HS-27A (cell line): ENCODE measurements at regions not wholly inside any gene's neighbourhood (a gene's known extent, or its start where the extent isn't known, plus 50 kb on each side); places are given as distances from the start of the nearest gene placed in this dataset.

Experiments used
- DNase-seq: peaks from one replicate; pipeline ENCODE4 v3.0.0-alpha.2; 2012; ENCODE audit warnings: low read depth, missing footprints

DNA sequence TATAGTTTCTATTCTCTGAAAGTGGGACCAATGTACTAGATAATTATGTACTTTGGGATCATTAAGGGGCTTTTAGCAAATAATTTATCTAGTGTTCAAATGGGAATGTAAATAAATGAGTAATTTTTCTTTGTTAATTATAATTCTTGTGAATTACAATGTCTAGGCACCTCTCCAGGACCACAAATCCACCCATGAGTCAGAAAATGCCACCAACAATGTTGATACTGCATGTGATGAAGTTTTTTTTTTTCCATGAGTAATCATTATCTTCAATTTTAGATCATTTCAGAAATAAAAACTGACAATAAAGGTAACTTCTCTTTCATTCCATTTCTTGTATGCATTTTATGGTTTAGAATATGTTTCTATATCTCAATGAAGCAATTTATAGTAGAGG lies 470.3 kb downstream of the VRK1 start:
- DNase-seq, result no peak

DNA sequence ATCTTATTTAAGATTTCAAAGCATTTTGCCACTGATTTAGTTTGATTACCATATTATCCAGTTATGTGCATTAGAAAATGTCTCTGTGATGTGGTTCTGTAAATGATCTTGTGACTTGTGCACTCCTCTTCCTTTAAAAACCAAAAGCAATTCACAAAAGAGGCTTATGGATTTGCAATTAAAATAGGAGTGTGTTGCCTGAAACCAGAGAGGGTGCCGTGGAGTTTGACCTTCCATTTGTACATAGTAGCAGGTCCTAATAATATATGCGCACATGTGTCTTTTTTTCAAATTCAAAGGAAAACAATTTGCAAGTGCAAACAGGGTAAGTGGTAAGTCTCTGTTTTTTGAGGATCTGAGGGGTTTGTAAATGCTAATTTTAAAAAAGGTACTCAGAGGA lies 470.9 kb downstream of the VRK1 start:
- no peak for DNase-seq

DNA sequence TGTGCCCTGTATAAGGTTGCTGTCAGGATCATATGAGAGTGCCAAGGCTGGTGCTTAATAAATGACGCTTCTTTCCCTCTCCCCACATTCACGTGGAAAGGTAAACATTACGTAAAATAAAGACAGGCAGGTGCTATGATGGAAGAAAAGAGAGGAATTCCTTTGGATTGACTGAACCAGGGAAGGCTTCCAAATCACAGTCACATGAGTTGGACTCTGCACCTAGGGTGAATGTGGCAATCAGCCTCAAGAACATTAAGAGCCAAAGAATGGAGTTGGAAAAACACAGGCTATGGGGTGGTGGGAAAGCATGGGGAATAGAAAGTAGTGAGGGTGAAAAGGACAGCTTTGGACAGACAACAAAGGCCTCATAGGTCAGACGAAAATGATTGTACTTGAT lies 473.1 kb downstream of the VRK1 start:
- DNase-seq, result no peak

DNA sequence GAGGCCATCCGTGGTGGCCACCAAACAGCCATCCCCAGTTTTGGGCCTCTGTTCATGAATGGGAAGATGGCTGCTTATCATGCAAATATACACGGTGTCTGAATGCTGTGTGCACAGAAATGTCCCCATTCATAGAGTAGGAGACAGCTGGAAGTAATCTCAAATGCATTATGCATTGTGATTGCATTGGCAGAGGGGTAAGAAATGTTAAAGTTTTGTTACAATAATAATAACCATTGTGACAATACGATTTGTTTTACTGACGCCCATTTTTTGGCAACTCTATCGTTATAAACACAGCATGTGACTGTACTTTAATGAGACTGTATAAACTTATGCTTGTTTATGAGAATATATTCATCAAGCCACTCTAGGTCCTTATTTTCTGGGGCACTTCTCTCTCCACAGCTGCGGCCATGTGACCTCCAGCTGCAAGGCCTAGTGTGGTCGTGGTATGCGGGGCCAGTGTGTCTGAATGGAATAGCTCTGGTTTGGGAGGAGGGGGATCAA lies 474.3 kb downstream of the VRK1 start:
- no peak for DNase-seq

DNA sequence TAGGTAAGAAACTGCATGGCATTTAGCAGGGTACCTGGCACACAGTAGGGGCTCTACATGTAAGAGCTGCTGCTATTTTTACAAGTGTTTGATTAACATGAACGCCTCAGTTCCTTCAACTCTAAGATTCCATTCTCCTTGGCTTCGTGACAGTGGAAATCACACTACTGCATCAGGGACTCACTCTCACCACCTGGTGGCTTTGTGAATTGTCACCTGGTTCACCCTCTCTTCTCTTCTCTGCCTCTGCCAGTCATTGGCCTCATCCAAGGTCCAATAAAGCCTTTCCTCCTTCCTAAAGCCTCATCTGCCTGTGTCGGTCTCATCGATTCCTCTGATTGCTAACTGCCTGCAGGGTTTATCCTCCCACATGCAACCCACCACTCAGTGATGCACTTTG lies 476.4 kb downstream of the VRK1 start:
- DNase-seq, result no peak

DNA sequence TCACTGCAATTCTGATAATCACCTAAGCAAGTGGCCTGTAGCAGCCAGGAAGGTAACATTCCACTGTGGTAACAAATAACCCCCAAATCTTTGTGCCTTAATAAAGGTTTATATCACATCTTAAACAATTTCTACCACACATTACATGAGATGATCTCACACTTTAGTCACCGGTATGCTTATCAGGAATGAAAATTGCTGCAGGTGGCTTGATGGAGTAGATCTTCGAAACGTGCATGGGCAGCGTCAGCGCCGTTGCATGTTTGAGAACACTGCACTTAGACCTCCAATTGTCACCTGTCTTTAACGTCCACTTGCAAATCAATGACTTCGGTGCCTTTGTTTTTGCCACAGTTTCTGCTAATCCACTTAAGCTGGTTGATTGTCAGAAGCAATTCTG lies 477.4 kb downstream of the VRK1 start:
- DNase-seq, result no peak

DNA sequence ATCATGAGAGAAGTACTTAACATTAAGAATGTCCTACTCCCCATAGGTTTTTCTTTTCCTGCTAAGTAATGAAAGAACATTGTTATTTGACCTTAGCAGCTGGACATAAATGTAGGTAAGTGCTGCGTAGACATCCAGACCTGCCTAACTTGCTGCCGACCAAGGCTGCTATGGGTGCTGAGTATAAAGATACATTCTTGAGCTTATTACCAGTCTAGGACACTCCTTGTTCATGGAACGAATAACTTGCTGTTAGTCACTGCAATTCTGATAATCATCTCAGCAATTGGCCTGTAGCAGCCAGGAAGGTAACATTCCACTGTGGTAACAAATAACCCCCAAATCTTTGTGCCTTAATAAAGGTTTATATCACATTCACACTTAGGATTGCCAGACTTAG lies 478.1 kb downstream of the VRK1 start:
- no peak for DNase-seq

DNA sequence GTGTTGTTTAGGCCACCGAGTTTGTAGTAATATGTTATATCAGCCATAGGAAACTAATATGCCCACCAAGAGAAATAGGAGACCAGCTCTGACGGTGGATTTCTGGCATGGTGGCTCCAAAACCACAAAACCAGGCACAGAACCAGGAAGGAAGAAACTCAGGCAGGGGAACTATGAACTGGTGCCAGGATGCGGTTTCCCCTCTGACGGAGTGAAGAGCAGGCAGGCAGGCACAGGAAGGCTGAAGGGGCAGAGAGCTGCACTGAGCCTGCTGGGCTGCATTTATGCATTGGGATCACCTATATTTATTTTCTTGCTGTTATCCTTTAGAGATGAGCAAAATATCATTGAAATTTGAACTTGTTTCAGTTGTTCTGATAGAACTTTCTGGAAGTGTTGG lies 479.4 kb downstream of the VRK1 start:
- DNase-seq, result no peak

DNA sequence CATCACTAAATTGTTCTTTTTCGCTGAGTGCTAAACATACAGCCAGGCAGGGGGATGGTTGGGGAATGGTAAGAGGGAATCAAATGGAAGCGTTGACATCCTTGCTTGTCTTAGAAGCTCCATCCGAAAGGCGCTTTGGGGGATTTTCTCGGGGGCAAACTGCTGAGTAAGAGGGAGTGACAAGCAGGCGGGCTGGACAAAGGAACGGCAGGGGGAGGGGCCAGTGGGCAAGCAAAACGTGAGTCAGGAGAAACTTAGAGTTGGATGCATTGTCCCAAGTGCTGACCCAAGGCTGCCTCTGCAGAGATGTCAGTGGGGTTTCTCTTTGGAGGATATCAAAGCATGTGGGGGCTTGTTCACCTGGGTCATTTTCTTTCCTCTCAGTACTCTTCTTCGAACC lies 480.5 kb downstream of the VRK1 start:
- DNase-seq, result no peak

DNA sequence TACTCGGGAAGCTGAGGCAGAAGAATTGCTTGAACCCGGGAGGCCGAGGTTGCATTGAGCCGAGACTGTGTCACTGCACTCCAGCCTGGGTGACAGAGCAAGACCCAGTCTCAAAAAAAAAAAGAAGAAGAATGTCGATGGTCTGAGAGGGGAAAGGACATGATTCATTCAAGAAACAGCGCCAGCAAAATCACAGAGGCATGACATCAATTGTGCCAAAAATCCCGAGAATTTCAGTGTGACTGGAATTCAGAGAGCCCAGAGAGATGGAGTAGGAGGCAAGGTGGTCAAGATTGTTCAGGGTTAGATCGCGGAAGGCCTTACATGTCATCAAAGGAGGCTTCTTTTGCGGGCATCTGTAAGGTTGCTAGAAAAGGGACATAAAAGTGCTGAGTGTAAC lies 483.3 kb downstream of the VRK1 start:
- no peak for DNase-seq

DNA sequence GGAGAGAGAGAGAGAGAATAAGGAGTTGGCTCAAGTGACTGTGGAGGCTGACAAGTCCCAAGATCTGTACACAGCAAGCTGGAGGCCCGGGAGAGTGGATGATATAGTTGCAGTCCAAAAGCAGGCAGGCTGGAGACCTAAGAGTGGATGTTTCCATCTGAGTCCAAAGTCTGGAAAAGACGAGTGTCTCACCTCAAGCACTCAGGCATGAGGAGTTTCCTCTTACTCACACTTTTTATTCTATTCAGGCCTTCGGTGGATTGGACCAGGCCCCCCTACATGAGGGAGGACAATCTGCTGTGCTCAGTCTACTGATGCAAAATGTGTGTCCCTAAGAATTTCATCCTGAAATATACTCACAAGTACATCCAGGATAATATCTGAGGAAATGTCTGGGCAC lies 484.6 kb downstream of the VRK1 start:
- no peak for DNase-seq

DNA sequence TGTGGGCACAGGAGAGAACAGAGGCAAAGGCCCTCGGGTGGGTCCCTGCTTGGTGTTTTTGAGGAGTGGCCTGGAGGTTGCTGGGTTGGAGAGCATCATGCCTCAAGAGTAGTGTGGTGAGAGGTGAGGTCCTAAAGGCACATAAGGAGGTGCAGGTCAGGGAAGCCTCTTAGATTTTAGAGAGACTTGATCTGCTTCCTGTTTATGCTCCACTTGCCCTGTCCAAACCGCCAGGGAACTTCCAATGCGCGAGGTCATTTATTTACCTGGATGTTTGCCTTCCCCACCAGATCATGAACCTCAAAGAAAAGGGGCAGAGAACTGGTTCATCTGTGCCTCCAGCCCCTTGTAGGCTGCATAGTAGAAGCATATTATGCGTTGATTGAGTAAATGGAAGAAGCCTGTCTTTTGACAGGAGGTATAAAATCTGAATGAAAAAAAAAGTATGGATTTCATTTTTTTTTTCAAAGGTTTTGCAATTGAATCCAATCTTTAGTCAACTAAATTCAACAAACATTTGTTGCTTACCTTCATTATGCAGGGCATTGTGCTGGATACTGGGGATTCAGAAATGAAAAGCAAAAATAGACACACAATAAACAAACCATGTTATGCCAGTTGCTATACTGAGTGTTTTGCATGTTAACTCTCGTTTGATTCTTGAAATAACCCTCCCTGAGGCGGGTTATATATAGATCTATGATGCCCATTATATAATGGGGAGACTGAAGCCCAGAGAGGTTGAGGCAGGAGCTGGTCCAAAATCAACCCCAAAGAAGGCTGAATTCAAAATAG lies 485.2 kb downstream of the VRK1 start:
- no peak for DNase-seq

DNA sequence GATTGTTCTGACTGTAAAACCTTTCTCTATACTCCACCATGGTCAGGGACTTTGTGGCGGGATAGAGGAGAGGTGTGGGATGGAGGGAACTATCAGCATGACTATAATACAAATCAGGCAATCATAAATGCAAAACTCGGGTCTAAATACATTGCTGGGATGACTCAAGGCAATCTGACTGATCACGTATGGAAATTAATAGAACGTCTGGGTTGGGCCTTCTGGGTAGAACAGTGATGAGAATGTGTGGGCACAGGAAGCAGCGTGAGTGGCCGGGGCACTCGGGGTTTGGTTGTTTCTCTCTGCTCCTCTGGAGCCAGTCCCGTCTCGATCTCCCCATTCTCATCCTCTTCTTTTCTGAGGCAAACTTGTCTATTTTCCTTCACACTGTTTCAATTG lies 485.8 kb downstream of the VRK1 start:
- DNase-seq, result no peak

DNA sequence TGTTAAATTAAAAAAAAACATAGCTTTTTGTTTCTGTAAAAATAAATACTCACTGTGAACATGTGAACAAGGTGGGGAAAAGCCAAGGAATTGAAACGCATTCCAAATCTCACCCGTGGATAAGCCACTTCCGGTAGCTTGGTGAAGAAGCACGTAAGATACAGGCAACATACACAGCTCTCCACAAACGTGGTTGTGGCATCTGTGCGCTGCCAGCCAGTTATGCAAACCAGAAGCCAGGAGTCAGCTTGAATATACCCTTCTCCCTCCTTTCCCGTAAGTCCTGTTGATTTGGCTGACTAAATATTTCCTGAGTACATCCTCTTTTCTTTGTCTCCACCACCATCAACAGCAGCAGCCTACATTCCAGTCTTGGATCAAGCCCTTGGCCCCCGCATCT lies 486.2 kb downstream of the VRK1 start:
- no peak for DNase-seq

DNA sequence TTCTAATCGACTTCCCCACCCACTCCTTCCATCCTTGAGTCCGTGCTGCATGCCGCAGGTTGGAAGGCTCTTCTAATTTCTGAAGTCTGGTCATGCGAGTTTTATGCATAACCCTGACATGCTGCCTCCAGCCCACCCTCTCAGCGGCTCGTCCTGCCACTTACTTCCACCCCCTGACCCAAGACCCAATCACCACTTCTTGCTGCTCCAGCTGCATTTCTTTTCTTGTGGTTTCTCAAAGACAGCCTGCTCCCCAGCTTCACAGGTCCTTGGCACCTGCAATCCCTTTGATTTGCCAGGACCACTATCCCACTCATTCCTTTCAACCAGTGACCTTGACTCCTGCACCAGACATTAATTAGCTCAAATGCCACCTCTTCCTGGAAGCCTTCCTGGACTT lies 486.7 kb downstream of the VRK1 start:
- no peak for DNase-seq

DNA sequence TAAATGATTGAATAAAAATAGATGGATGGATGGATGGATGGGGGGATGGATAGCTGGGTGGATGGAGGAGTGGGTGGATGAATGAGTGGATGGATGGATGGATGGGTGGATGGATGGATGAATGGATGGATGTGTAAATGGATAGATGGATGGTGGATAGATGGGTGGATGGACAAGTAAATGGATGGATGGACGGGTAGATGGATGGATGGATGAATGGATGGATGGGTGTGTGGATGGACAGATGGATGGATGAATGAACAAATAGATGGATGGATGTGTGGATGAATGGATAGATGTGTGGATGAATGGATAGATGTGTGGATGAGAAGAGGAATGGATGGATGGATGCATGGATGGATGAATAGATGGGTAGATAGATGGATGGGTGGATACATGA lies 490.8 kb downstream of the VRK1 start:
- no peak for DNase-seq

DNA sequence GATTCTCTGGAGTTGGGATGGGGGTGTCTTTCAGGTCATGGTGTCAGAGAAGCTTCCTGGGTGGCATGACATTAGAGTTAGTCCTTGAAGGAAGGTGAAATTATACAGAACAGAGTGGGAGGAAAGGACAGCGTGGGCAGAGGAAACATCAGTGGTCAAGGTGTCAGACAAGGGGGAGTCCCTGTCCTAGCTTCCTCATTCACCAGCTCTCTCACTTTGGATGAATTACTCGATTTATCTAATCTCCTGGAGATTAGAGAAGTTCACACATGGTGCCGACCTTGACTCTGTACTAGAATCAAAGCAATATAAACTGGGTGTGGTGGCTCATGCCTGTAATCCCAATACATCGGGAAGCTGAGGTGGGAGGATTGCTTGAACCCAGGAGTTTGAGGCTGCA lies 492.9 kb downstream of the VRK1 start:
- no peak for DNase-seq

DNA sequence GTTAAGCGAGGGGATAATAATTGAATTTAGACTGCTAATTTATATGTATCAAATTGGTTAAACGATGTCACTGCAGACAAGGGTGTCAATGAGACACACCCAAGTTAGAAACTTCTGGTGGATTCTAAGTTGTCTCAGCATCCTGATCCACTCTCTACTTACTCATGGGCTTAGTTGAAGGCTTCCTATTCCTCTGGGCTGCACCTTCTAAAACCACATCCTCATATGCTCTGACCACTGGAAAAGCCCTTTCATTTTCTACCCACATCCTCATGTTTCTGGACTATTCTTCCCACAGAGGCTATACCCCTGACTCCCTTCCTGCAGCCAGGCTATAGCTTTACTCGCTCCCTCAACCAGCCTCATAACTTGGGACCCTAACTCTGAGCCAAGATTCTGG lies 493.8 kb downstream of the VRK1 start:
- DNase-seq, result no peak

DNA sequence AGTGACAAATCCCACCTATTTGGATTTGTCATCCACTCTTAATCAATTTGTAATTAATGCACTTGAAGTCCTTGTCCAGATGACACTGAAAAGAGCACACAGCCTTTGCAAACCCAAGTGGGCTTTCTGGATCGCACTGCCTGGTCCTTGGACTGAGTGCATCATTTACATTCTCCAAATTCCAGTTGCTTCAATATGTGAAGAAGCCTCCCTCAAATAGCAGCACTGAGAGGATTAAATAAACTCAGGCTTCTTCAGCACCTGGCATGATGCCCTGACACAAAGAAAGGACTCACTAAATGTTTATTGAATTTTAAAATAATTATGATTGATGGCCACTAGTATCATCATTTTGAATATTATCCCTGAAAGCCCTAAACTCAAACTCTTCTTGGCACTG lies 496.5 kb downstream of the VRK1 start:
- no peak for DNase-seq

DNA sequence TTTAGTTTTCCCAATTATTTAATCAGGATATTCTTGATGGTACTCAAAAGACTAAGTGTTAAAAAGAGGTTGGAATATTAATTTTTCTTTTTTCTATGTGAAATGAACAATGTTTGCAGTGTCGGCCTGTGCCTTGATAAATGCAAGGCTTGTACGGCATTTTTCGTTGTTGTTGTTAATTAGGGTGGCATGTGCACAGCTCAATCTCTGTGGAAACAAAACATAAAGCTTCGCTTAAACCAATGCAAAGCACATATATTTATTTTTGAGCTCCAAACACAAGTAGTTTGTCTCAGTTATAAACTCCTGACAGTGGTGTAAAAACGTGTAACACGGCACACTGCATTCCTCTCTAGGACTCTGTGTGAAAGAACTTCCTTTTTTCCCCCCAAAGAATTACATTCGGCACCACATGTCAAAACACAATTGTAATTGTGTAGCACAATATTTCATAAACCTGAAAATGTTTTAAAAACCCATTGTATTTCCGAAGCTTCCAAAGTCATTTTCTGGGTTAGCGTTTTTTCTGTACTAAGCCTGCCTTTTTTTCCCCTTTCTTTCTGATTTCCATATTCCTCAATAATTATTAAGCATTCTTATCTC lies 498.0 kb downstream of the VRK1 start:
- DNase-seq, result no peak

DNA sequence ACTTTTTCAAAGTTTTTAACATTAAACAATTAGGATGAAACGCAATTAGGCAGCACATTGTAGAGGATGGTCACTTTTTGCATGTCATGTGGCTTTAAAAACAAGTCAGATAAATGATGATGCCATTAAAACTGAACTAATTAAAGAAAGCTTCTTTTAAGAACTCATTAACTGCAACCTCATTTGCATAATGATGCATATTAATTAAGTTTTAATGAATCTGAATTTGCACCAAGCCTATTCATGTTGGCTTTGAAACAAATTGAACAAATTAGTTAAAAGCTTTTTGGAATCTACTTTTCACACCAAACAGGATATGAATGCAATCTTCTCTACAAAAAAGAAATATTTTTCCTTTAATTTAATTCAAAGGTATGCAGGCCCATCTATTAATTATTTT lies 499.0 kb downstream of the VRK1 start:
- no peak for DNase-seq

DNA sequence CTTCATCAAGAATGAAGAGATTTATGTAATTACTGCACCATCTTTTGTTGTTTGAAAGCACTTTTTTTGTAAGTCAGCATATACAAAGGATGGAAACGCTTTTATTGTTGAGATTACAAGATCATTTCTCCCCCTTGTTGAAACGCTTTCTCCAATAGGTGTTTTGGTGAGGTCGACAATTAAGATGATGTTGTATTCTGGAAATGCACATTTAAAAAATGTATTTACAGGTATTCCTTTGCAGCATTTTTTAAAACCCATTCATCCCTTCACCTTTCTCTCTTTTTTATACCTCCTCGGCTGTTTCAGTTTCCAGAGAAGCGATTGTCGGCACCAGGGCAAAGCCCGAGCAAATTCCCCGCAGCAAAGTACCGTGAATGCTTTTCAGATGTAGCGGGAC lies 499.9 kb downstream of the VRK1 start:
- no peak for DNase-seq

DNA sequence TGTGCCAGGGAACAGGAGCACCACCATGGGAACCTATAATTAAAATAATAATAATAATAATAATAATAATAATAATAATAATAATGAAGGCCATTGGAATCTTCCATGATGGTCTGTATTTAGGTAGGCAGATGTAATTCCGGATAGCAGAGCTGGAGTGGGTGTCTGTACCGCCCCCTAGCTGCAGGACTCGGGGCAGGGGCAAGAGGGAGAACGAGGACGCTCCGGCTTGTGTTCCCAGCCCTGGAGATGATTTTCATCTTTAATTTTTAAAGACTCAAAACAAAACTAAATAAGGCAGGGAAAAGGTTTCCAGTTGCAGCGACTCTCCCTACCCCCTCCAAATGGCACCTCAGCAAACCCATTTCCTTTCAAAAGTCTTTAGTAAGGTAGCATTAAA lies 501.1 kb downstream of the VRK1 start:
- DNase-seq, result no peak

DNA sequence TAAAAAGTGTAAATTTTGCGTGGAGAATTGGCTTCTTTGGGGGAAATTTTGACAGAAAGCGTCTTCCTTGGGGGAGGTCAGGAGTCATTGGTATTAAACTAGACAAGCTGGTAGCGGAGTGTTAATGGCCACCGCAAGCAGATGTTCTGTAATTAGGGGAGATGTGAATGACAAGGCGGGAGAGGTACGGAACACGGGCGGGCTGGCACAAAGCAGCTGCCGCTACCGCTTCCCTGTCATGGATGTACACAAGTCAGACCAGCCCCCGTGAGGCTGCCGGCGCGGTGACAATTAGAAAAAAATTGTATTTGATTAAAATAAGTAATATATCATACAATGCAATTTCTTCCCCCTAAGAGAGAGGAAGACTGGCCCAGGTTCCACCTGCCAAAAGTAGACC lies 501.6 kb downstream of the VRK1 start:
- DNase-seq, result no peak
